Adrenal gland (tissue), 5 donors: ENCODE measurements at regions not wholly inside any gene's neighbourhood (a gene's known extent, or its start where the extent isn't known, plus 50 kb on each side); places are given as distances from the start of the nearest gene placed in this dataset.

Experiments used
- POLR2A ChIP-seq, 2 donors: fragments of 450-650 bp; IDR thresholded peaks; one replicate each; pipeline ENCODE4 v1.6.1; 2017; ENCODE audit warnings: antibody characterized with exemption in 2 of 2, mild to moderate bottlenecking in 2 of 2, moderate library complexity in 1 of 2
- TF ChIP-seq, protein P1 (sequence below), 6 experiments: fragments of 450-650 bp in 4 of 6; fragments of 200-600 bp in 2 of 6; sonication (generic) in 1 of 6; IDR thresholded peaks; 1 replicate in 5 of 6; 2 replicates in 1 of 6; pipeline versions ENCODE4 v1.5.1 to v1.8.0; 2016 to 2021; ENCODE audit warnings: antibody characterized with exemption in 6 of 6, mild to moderate bottlenecking in 2 of 6, moderate library complexity in 1 of 6
- donor health status: DM: no; HTN: no; CAD: no.

DNA sequence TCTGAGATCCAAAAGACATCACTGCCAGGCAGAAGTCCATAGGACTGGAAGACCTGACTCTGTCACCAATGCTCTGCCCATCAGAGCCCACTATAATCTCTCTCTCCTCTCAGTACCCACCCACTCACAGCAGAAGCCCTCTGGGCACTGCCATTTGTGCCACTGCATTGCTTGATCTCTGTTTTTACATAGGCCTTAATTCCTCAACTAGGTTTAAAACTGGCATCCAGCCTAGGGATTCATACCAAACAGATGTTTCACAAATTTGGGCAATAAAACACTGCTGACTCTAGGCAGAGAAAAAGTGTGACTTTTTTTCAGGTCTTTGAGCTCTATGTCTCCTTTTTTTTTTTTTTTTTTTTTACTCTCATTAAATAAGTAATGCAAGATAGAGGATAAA lies 91.1 kb upstream of the RANBP3L start:
- TF ChIP-seq, protein P1, sequence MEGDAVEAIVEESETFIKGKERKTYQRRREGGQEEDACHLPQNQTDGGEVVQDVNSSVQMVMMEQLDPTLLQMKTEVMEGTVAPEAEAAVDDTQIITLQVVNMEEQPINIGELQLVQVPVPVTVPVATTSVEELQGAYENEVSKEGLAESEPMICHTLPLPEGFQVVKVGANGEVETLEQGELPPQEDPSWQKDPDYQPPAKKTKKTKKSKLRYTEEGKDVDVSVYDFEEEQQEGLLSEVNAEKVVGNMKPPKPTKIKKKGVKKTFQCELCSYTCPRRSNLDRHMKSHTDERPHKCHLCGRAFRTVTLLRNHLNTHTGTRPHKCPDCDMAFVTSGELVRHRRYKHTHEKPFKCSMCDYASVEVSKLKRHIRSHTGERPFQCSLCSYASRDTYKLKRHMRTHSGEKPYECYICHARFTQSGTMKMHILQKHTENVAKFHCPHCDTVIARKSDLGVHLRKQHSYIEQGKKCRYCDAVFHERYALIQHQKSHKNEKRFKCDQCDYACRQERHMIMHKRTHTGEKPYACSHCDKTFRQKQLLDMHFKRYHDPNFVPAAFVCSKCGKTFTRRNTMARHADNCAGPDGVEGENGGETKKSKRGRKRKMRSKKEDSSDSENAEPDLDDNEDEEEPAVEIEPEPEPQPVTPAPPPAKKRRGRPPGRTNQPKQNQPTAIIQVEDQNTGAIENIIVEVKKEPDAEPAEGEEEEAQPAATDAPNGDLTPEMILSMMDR (IDR thresholded peaks at IDR 0.05), result no peak
- TF ChIP-seq POLR2A (IDR thresholded peaks at IDR 0.05), result no peak
